ENCODE measurements at regions not wholly inside any gene's neighbourhood (a gene's known extent, or its start where the extent isn't known, plus 50 kb on each side); places are given as distances from the start of the nearest gene placed in this dataset.

DNA sequence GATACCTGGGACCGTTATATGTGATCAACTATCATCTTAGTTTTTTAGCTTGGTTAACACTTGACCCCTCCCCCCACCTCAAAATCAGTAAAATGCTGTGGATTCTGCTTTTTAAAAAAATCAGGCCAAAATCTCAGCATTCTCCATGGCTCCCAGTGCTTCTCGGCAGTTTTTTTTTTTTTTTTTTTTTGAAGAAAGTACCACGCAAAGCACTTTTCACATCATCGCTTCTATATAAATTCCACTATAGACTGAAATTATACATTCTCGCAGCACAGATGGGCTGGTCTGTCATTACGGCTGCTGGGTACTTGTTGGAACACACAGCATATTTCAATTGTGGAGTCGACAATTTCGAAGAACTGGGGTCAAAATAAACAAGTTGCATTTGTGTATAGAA, 67.7 kb upstream of the PPARA start:
- TF ChIP-seq, protein P1, sequence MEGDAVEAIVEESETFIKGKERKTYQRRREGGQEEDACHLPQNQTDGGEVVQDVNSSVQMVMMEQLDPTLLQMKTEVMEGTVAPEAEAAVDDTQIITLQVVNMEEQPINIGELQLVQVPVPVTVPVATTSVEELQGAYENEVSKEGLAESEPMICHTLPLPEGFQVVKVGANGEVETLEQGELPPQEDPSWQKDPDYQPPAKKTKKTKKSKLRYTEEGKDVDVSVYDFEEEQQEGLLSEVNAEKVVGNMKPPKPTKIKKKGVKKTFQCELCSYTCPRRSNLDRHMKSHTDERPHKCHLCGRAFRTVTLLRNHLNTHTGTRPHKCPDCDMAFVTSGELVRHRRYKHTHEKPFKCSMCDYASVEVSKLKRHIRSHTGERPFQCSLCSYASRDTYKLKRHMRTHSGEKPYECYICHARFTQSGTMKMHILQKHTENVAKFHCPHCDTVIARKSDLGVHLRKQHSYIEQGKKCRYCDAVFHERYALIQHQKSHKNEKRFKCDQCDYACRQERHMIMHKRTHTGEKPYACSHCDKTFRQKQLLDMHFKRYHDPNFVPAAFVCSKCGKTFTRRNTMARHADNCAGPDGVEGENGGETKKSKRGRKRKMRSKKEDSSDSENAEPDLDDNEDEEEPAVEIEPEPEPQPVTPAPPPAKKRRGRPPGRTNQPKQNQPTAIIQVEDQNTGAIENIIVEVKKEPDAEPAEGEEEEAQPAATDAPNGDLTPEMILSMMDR (conservative IDR thresholded peaks at IDR 0.05): no peak
- H2AFZ ChIP-seq (ENCODE audit: low read length): no peak overlapping the region
- H2BK15ac ChIP-seq (ENCODE audit: low read depth, low read length): no peak overlapping the region
- no peak overlapping the region for H3K27ac Mint-ChIP-seq
- no peaks in the 10 kb centered on the region for H3K27me3 ChIP-seq (ENCODE audit: insufficient read depth, low read length)
- H3K36me3 Mint-ChIP-seq (ENCODE audit: insufficient read depth in 1 of 3, low read depth in 3 of 3): no peaks in the 10 kb centered on the region
- peaks cover 3 to 11% of the 10 kb centered on the region in 2 experiments for H3K4me1 Mint-ChIP-seq
- H2AK5ac ChIP-seq (ENCODE audit: insufficient read length, low read length): no peak overlapping the region
- H3K14ac ChIP-seq (ENCODE audit: insufficient read depth, low read length): no peak overlapping the region
- H4K8ac ChIP-seq (replicated peaks; ENCODE audit: insufficient read length, low read depth, low read length): no peak overlapping the region
- no peak overlapping the region for H4K5ac ChIP-seq (ENCODE audit: insufficient read length, low read depth, low read length)
- H2BK120ac ChIP-seq (ENCODE audit: low read depth, low read length, poor library complexity, severe bottlenecking): no peak overlapping the region
- H3K27me3 Mint-ChIP-seq (ENCODE audit: low read depth): no peaks in the 10 kb centered on the region
- DNase-seq: no peak
- no peak overlapping the region for H3K27ac ChIP-seq (ENCODE audit: insufficient read length, low read depth, low read length)
- WGBS (ENCODE audit: extremely low coverage, insufficient read length, low lambda C conversion rate): no CpG with 5 or more reads among the region's 8 CpGs
- H3K18ac ChIP-seq (ENCODE audit: insufficient read length, low read depth, low read length): no peak overlapping the region
- no peak overlapping the region for H2BK20ac ChIP-seq (ENCODE audit: low read depth, low read length, poor library complexity, severe bottlenecking)
- no peak overlapping the region for H2BK5ac ChIP-seq (ENCODE audit: insufficient read length, low read length)
- H3K56ac ChIP-seq (ENCODE audit: insufficient read length, low read depth, low read length): no peak overlapping the region
- H3T11ph ChIP-seq (ENCODE audit: low read length): no peak overlapping the region
- H3K23me2 ChIP-seq (ENCODE audit: insufficient read length, low read depth, low read length, poor library complexity, severe bottlenecking): no peaks in the 10 kb centered on the region
- no peak overlapping the region for H2BK12ac ChIP-seq (ENCODE audit: insufficient read length, low read depth, low read length)
- peaks cover 12% of the 10 kb centered on the region; the same call in 1 of the 2 replicates for H3K79me2 ChIP-seq (ENCODE audit: insufficient read depth, low read length)
- no peak overlapping the region for H3K4me3 Mint-ChIP-seq
- H4K20me1 ChIP-seq (ENCODE audit: control insufficient read depth, insufficient read depth, insufficient read length): no peaks in the 10 kb centered on the region
- no peak overlapping the region for H3K23ac ChIP-seq (ENCODE audit: insufficient read length, low read depth, low read length)
- no peak overlapping the region for H4K91ac ChIP-seq (ENCODE audit: insufficient read length, low read depth, low read length)
- no peak overlapping the region for H3K4ac ChIP-seq (ENCODE audit: low read depth, low read length)
- no peaks in the 10 kb centered on the region for H3K9me3 Mint-ChIP-seq
- no peaks in the 10 kb centered on the region for H3K9me3 ChIP-seq (ENCODE audit: control insufficient read depth, low read depth, low read length)
- H3K4me2 ChIP-seq (ENCODE audit: insufficient read depth, insufficient read length, low read length): no peak overlapping the region
- no peaks in the 10 kb centered on the region for H3K79me1 ChIP-seq (ENCODE audit: insufficient read depth, low read depth, low read length, poor library complexity, severe bottlenecking)
- H3K9ac ChIP-seq (ENCODE audit: extremely low read depth, insufficient read length, low read length): no peak overlapping the region
- H3K4me1 ChIP-seq (ENCODE audit: insufficient read depth, low read length): peaks cover under 1% of the 10 kb centered on the region; the same call in 1 of the 2 replicates
